NCI-H1930 (cell line): ENCODE measurements at regions not wholly inside any gene's neighbourhood (a gene's known extent, or its start where the extent isn't known, plus 50 kb on each side); places are given as distances from the start of the nearest gene placed in this dataset.

Experiments used
- DNase-seq, 2 experiments: peaks; one replicate each; lab custom pipeline; 2025; lab: John Stamatoyannopoulos, UW

- no peak for DNase-seq
Measured at GRCh38 chr15:31473385-31474058, 146.9 kb downstream of the KLF13 start.

DNA sequence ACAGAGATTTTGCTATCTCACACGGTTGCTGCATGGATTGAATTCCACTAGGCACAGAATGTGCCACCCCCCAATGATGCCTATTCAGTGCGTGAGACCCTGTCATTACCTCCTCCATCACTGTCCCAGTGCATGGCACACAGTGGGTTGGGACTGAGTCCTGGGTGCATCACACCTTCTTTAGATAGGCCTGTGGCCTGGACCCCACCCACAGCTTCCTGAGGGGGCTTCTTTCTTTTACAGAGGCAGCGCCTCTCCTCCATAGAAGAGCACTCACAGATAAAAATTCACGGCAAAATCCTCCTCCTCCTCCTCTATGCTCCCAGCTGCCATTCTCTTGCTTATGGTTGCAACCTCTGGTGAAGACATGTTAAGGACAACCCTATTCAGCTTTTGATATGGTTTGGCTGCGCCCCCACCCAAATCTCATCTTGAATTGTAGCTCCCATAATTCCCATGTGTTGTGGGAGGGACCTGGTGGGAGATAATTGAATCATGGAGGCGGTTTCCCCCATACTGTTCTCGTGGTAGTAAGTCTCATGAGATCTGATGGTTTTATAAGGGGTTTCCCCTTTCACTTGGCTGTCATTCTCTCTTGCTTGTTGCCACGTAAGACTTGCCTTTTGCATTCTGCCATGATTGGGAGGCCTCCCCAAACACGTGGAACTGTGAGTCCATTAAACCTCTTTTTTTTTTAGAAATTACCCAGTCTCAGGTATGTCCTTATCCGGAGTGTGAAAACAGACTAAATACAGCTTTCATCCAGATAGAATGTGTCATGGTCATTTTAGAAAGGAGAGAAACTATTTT lies 147.6 kb downstream of the KLF13 start:
- no peak for DNase-seq

DNA sequence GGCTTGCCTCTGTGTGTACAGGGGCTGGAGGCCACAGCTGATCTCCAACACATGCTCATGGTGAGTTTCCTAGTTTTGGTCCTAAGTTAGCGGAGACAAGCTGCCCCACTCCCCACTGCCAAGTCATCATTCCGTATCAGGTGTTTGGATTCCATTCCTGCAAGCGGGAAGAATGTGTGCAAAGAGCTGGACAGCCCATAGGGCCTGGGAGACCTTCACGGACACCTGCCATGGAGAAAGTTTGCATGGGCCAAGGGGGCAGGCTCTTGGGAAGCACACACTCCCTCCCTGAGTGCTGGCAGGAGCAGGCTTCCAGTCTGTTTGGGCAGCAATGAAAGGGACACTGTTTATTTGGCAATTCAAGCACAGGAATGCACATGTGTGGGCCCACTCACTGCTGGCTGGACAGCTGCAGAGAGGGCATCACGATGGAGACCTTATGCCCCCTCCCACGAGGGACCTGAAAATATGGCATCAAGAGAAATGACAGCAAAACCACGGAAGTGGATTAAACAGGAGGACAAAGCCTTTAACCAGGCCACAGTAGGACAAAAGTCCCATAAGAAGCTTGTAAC lies 149.7 kb downstream of the KLF13 start:
- no peak for DNase-seq

DNA sequence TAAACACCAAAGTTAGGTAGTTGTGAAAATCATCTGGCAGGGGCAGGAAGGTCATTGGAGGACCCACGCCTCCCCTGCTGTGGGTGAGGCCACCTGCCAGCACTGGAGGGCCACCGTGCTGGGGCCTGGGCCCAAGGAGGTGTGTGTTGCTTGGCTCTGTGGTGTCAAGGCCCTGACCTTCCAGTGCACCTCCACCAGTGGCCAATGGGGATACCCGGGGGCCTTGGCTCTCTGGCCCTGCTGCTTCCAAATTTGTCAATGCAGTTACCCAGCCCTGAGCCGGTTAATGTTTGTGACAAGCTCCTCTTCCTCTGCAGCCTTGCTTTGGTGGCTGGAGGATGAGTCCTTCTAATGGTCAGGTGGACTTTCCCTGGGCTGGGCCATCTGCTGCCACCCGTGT lies 150.2 kb downstream of the KLF13 start:
- no peak for DNase-seq

- DNase-seq, result no peak
Measured at GRCh38 chr15:31477301-31477700, 150.7 kb downstream of the KLF13 start.

DNA sequence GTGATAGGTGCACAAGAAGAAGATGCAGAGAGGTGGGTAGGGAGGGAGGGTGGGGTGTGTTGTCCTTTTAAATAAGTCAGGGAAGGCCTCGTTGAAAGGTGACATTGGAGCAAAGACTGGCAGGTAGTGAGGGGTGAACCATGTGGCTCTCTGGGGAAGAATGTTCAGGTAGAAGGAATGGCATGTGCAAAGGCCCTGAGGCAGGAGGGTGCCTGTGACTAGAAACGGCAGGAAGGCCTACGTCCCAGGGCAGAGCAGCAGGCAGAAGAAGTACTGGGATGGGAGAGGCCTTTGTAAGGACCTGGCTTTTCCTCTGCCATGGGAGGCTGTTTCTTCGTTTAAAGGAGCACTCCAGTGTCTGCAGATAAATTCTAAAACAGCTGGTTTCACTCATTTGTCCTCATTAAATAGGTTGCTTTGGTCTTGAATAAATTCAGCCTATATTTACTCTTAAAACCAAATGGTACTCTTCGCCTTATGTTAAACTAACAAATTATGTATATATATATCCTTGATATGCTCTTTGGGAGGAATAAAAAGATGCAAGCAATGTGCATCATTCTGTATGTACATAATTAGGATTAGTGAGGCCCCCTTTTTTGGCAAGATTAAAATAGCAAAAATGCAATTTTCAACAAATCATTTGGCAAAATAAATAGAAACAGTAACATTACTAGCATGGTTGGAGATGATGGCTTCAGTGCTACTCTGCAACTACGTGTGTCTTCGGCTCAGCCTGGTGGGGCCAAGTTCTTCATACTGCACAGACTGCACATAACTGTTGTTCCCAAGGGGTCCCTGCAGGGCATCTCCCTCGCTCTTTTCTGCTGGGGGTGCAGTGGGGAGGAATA lies 151.4 kb downstream of the KLF13 start:
- no peak for DNase-seq

GRCh38 chr15:31478702-31479221 lies 152.1 kb downstream of the KLF13 start:
- DNase-seq, result no peak

GRCh38 chr15:31480356-31481025 lies 153.9 kb downstream of the KLF13 start:
- DNase-seq, result no peak

- DNase-seq, result no peak
Measured at GRCh38 chr15:31481142-31481541, 154.5 kb downstream of the KLF13 start.

- DNase-seq, result no peak
Measured at GRCh38 chr15:31482122-31482922, 155.7 kb downstream of the KLF13 start.

GRCh38 chr15:31483053-31483985 lies 156.7 kb downstream of the KLF13 start:
- DNase-seq, result no peak

DNA sequence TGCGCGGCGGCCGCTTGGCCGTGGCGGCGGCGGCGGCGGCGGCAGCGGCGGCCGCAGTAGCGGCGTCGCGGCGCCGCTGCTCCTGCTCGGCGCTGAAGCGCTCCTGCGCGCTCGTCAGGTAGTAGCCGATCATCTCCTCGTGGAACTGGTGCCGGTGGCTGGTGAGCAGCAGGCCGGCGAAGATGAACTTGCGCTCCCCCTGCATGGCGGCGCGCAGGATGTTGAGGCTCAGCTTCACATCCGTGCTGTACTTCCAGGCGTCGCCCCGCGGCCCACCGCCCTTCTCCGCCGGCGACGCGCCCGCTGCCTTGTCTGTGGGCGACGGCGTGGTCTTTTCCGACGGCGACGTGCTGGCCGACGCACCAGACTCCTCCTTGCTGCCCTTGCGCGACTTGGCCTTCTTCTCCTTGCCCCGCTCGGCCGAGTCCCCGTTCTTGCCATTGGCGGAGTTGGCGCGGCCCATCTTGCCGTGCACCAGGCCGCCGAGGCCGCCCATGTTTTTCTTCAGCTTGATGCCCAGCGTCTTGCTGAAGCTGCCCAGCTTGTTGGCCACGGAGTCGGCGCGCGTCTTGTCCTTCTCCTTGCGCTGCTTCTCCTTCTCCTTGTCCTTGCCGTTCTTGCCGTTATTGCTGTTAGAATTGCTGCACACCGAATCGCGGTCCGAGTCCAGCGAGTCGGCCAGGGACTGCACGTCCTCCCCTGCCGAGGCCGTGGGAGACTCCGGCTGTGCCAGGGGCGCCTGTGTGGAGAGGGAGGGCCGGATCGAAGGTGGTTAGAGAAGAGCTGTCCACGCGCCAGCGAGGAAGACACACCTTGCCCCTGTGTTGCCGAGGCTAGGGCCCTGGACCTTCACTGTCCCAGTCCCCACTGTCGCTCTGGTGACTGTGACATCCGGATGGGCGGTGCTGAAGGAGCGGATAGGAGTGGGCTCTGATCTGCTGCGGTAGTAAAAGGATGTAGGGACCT lies 157.6 kb downstream of the KLF13 start:
- no peak for DNase-seq

DNA sequence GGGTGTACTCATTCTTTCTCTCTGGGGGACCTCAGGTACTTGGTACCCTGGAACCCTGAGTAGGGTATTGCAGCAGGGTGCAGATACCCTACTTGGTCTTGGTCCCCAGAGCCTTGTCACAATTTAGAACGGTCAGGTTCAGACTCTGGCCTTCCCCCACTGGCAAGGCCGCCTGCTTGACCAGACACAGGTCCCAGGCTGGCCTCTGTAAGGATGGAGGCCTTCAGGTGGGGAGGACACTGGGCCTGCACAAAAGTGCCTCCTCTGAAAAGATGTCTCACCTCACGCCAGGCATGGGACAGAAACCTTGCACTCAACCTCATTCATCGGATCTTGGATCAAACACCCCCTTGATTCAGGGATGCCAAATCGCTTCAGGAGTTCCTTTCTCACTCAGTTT lies 158.4 kb downstream of the KLF13 start:
- DNase-seq, result no peak

DNA sequence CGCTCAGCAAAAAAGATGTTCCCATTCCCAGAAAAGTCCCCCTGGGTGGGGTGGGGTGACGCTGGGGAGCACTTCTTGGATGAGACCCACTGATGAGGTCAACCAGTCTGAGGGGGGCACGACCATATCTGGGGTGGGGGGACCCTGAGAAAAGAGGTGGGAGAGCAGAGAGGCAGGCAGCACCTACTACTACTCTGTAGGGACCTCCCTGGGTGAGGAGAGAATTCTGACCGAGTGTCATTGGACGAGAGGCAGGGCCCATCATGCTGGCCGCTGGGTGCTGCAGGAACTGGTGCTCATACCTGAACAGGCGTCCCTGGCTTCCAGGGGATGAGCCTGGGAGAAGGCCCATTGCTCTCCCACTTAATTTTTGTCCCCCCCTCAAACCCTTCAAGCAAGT lies 158.8 kb downstream of the KLF13 start:
- no peak for DNase-seq

DNA sequence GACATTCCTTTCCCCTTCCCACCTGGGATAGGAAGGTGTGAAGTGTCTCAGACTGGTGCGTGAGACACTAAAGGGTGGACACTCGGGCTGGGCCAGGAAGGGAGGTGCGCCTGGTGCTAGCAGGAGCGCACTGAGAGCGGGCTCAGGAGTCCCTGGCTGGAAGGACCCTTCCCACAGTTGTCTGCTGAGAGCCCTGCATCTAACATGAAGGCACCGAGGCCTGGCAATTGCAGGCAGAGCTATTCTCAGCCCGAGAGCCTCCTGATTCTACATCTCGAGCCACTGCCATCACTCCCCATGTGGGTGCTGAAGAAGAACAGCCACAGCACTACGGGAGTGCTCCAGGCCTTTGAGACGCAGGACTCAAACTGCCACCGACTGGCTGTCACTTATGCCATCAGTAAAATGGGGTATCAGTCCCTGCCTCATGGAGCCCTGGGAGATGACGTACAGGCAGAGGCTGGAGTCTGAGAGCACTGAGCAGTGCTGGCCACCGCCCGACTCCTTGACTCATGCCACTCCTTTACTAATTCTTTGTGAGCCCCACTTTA lies 159.4 kb downstream of the KLF13 start:
- DNase-seq, result no peak

DNA sequence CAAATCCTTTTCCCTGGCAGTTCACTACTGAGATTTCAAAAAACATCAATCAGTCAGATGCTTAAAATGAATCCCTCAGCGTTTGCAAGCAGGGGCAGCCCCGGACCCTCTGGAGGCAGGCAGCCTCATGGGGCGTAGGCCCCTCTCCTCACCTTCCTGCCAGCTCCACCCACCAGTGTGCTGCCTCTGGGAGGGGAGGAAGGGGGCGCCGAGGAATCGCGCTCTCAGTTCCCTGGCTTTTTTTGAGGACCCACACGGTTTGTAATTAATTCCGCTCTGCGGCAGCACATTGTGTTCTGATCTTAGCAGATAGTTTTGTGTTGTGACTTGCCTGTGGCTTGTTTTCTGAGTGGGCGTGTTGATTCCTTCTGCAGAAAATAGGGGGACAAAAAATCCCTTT lies 159.9 kb downstream of the KLF13 start:
- DNase-seq, result no peak

DNA sequence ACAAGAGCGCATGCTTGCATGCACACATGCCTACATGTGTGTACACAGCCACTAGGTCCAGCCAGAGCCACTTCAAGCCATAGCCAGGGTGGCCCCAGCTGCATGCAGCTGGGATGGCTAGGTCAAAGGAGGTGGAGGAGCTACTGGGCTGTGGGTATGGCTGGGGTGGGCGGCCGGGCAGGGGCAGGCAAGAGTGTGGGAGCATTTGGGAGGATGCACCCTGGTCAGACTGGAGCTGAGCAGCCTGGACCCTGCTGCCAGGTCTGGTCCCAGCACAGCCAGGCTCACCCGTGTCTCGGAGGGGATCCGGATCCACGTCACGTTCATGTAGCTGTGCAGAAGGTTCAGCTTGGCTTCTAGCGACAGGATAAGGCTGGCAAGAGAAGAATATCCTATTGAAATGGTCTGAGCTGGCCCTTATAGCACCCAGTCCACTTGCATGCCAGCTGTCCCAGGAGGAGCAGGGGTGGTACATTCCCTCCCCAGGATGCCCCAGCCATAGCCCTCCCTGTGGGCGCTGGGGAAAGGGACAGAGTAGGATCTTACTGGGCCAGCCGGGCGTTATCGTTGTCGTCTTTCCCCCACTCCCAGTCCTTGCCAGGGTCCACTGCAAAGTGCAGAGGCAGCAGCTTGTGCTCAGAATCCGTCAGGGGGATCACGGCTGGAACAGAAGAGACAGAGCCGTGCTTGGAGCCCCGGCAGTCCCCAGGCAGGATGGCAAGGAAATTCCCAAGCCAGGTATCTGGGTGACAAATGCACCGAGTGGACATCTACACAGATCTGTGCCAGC lies 160.5 kb downstream of the KLF13 start:
- DNase-seq, result no peak
